ENCODE measurements at regions not wholly inside any gene's neighbourhood (a gene's known extent, or its start where the extent isn't known, plus 50 kb on each side); places are given as distances from the start of the nearest gene placed in this dataset.
"Not testable (repeated sequence)": the region's sequence is repeated elsewhere in the genome, so short reads cannot be mapped to it uniquely, and the experiment has no call there.

DNA sequence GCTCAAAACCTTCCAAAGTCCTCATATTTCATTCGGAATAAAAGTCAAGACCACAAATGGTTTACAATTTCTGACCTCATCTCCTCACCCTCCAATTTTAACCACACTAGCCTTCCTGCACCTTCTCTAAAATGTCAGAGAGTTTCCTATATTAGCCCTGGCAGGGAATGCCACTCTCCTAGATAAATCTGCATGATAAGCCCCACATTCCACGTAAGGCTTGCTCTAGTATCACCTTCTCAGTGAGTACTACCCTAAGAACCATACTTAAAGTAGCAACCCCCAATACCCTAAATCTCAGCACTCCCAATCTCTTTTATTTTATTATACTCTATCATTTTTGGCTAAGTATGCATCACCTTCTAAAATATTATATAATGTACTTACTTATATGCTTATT is 100.5 kb upstream of the SLITRK5 start:
- no peak for TF ChIP-seq LEF1 (IDR thresholded peaks at IDR 0.05; ENCODE audit: borderline replicate concordance)
- no peak for DNase-seq (ENCODE audit: extremely low spot score)
- POLR2A ChIA-PET, result no interaction called here
- CTCF ChIA-PET, result no interaction called here

GRCh38 chr13:87582399-87582798 is 88.8 kb upstream of the SLITRK5 start:
- DNase-seq (ENCODE audit: extremely low spot score), result no peak
- 0 out of 2 replicates have a peak, but pooled peaks have one; percentile 24 for TF ChIP-seq TARDBP (IDR thresholded peaks at IDR 0.05)
- no peak for TF ChIP-seq FOXA1 (IDR thresholded peaks at IDR 0.05)
- no peak for TF ChIP-seq PKNOX1 (IDR thresholded peaks at IDR 0.05)
- no peak for TF ChIP-seq SUZ12 (IDR thresholded peaks at IDR 0.05)
- no peak for TF ChIP-seq ZNF384 (IDR thresholded peaks at IDR 0.05)
- no peak for TF ChIP-seq NFRKB (IDR thresholded peaks at IDR 0.05)
- POLR2A ChIA-PET, result no interaction called here
- CTCF ChIA-PET, result interaction anchor here (0.6 kb wide), 1 partner anchor 28 kb away, joined by 7 read pairs; no protein-coding TSS in a partner anchor

DNA sequence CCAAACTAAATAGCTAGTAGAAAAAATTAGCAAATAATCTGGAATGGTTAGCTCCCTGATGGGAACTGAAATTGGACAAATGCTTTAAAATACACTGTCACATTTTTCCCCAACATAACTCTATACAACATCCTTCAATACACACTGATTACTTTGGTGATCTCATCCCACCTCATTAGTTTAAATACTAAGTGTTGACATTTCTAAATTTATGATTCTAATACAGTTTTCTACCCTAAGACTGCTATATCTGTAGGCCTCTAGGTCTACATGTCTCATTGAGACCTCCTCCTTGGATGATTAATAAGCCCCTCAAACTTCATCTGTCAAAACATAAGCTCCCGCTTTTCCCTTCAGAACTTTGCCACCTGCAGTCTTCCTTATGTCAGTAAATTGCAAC is 80.7 kb upstream of the SLITRK5 start:
- ChIA-PET POLR2A (no interaction called here), CTCF (no interaction called here)
- no peak for TF ChIP-seq TARDBP (IDR thresholded peaks at IDR 0.05)
- no peak for TF ChIP-seq FOXM1 (IDR thresholded peaks at IDR 0.05; ENCODE audit: borderline replicate concordance)
- no peak for TF ChIP-seq HDGF (IDR thresholded peaks at IDR 0.05; ENCODE audit: borderline replicate concordance)
- no peak for TF ChIP-seq NFRKB (IDR thresholded peaks at IDR 0.05)
- no peak for TF ChIP-seq SP1 (IDR thresholded peaks at IDR 0.05)
- no peak for TF ChIP-seq BHLHE40 (IDR thresholded peaks at IDR 0.05; ENCODE audit: borderline replicate concordance)
- TF ChIP-seq FOXK2 (IDR thresholded peaks at IDR 0.05), result no peak
- no peak for TF ChIP-seq CTBP1 (IDR thresholded peaks at IDR 0.05; ENCODE audit: borderline replicate concordance)
- TF ChIP-seq SUZ12 (IDR thresholded peaks at IDR 0.05), result no peak
- TF ChIP-seq ARNT (IDR thresholded peaks at IDR 0.05), result no peak
- TF ChIP-seq ZNF384 (IDR thresholded peaks at IDR 0.05), result no peak
- no peak for TF ChIP-seq LEF1 (IDR thresholded peaks at IDR 0.05; ENCODE audit: borderline replicate concordance)
- no peak for DNase-seq (ENCODE audit: extremely low spot score)

- CTCF ChIA-PET; DNase-seq (ENCODE audit: extremely low spot score); POLR2A ChIA-PET: not testable (repeated sequence)
These were observed 66.7 kb upstream of the SLITRK5 start for GRCh38 chr13:87604437-87604836.

- no peak for DNase-seq (ENCODE audit: extremely low spot score)
- no peak for TF ChIP-seq ARNT (IDR thresholded peaks at IDR 0.05)
- TF ChIP-seq FOXA1 (IDR thresholded peaks at IDR 0.05), result no peak
- TF ChIP-seq BHLHE40 (IDR thresholded peaks at IDR 0.05; ENCODE audit: borderline replicate concordance), result no peak
- TF ChIP-seq TARDBP (IDR thresholded peaks at IDR 0.05), result no peak
- TF ChIP-seq FOXK2 (IDR thresholded peaks at IDR 0.05), result no peak
- no peak for TF ChIP-seq CTBP1 (IDR thresholded peaks at IDR 0.05; ENCODE audit: borderline replicate concordance)
- no peak for TF ChIP-seq L3MBTL2 (conservative IDR thresholded peaks at IDR 0.05)
- TF ChIP-seq NFRKB (IDR thresholded peaks at IDR 0.05), result no peak
- no peak for TF ChIP-seq ZNF384 (IDR thresholded peaks at IDR 0.05)
- TF ChIP-seq SUZ12 (IDR thresholded peaks at IDR 0.05), result no peak
- ChIA-PET CTCF (no interaction called here), POLR2A (no interaction called here)
These were observed 63.9 kb upstream of the SLITRK5 start for GRCh38 chr13:87607266-87607665.

DNA sequence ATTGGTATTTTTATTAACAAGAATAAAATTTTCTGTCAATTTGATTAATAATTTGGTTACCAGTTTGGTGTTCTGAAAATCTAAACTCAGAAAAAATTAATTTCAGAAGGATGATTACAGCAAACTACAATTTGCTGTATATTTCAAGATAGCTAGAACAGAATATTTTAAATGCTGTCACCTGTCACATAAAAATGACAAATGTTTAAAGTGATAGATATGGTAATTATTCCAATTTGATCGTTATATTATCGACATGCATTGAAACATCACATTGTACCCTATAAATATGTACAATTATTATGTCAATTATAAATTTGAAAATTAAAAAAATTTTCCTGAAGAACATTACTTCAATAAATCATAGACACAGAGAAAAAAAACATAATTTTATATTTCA is 56.9 kb upstream of the SLITRK5 start:
- CTCF ChIA-PET, result no interaction called here
- DNase-seq (ENCODE audit: extremely low spot score), result no peak
- POLR2A ChIA-PET, result no interaction called here
- peak; percentile 82 for TF ChIP-seq PKNOX1 (IDR thresholded peaks at IDR 0.05)
- no peak for TF ChIP-seq ARNT (IDR thresholded peaks at IDR 0.05)
